ENCODE measurements at regions not wholly inside any gene's neighbourhood (a gene's known extent, or its start where the extent isn't known, plus 50 kb on each side); places are given as distances from the start of the nearest gene placed in this dataset.

- peaks cover 3% of the 10 kb centered on the region for H3K27me3 ChIP-seq (ENCODE audit: insufficient read depth, low read length)
- no peaks in the 10 kb centered on the region for H3K79me2 ChIP-seq (ENCODE audit: insufficient read depth, low read length)
- DNase-seq (ENCODE audit: insufficient read length, low spot score, missing footprints) = peak; percentile 73
- H3K9me3 ChIP-seq (ENCODE audit: low read depth, low read length) = no peaks in the 10 kb centered on the region
- H3K36me3 ChIP-seq (ENCODE audit: insufficient read depth, low read length) = no peaks in the 10 kb centered on the region
- no peaks in the 10 kb centered on the region for H3K4me1 ChIP-seq (ENCODE audit: insufficient read depth, low read length)
- TF ChIP-seq CTCF (IDR thresholded peaks at IDR 0.05; ENCODE audit: extremely low read depth, low read depth, low read length) = no peak
- no peak overlapping the region for H3K4me3 ChIP-seq (ENCODE audit: insufficient read depth, low read length)
- no peaks in the 10 kb centered on the region for H4K20me1 ChIP-seq (ENCODE audit: insufficient read depth, low read length)
- no peak overlapping the region for H2AFZ ChIP-seq (ENCODE audit: low read length)
- no peak overlapping the region for H3K4me2 ChIP-seq (ENCODE audit: insufficient read depth, low read length)
- no peak overlapping the region for H3K27ac ChIP-seq (ENCODE audit: low read depth, low read length)
These were observed 93.1 kb upstream of the SFSWAP start for GRCh38 chr12:131617596-131618302.

GRCh38 chr12:131618303-131618658, 92.6 kb upstream of the SFSWAP start:
- Histone ChIP-seq H3K27me3 (ENCODE audit: insufficient read depth, low read length) (peaks cover 3% of the 10 kb centered on the region), H2AFZ (ENCODE audit: low read length) (no peak overlapping the region), H4K20me1 (ENCODE audit: insufficient read depth, low read length) (no peaks in the 10 kb centered on the region), H3K9me3 (ENCODE audit: low read depth, low read length) (no peaks in the 10 kb centered on the region), H3K36me3 (ENCODE audit: insufficient read depth, low read length) (no peaks in the 10 kb centered on the region), H3K4me1 (ENCODE audit: insufficient read depth, low read length) (no peaks in the 10 kb centered on the region), H3K79me2 (ENCODE audit: insufficient read depth, low read length) (no peaks in the 10 kb centered on the region), H3K4me3 (ENCODE audit: insufficient read depth, low read length) (no peak overlapping the region), H3K27ac (ENCODE audit: low read depth, low read length) (no peak overlapping the region), H3K4me2 (ENCODE audit: insufficient read depth, low read length) (no peak overlapping the region)
- TF ChIP-seq CTCF (IDR thresholded peaks at IDR 0.05; ENCODE audit: extremely low read depth, low read depth, low read length) = no peak
- peak; percentile 55 for DNase-seq (ENCODE audit: insufficient read length, low spot score, missing footprints)

- no peak for TF ChIP-seq CTCF (IDR thresholded peaks at IDR 0.05; ENCODE audit: extremely low read depth, low read depth, low read length)
These were observed 92.2 kb upstream of the SFSWAP start for GRCh38 chr12:131618701-131619100.

GRCh38 chr12:131619106-131619642, 91.7 kb upstream of the SFSWAP start:
- Histone ChIP-seq H3K79me2 (ENCODE audit: insufficient read depth, low read length) (no peaks in the 10 kb centered on the region), H3K4me1 (ENCODE audit: insufficient read depth, low read length) (no peaks in the 10 kb centered on the region), H3K27me3 (ENCODE audit: insufficient read depth, low read length) (no peaks in the 10 kb centered on the region), H3K9me3 (ENCODE audit: low read depth, low read length) (no peaks in the 10 kb centered on the region), H3K4me2 (ENCODE audit: insufficient read depth, low read length) (no peak overlapping the region), H3K36me3 (ENCODE audit: insufficient read depth, low read length) (no peaks in the 10 kb centered on the region), H3K4me3 (ENCODE audit: insufficient read depth, low read length) (no peak overlapping the region), H3K27ac (ENCODE audit: low read depth, low read length) (no peak overlapping the region), H2AFZ (ENCODE audit: low read length) (no peak overlapping the region), H4K20me1 (ENCODE audit: insufficient read depth, low read length) (no peaks in the 10 kb centered on the region)
- TF ChIP-seq CTCF (IDR thresholded peaks at IDR 0.05; ENCODE audit: extremely low read depth, low read depth, low read length) = no peak
- peak; percentile 42 for DNase-seq (ENCODE audit: insufficient read length, low spot score, missing footprints)

More at GRCh38 chr12:131618701-131619100, 92.2 kb upstream of the SFSWAP start:
- no peaks in the 10 kb centered on the region for H3K79me2 ChIP-seq (ENCODE audit: insufficient read depth, low read length)
- H4K20me1 ChIP-seq (ENCODE audit: insufficient read depth, low read length) = no peaks in the 10 kb centered on the region
- H3K4me3 ChIP-seq (ENCODE audit: insufficient read depth, low read length) = no peak overlapping the region
- no peaks in the 10 kb centered on the region for H3K36me3 ChIP-seq (ENCODE audit: insufficient read depth, low read length)
- H3K27ac ChIP-seq (ENCODE audit: low read depth, low read length) = no peak overlapping the region
- H3K4me1 ChIP-seq (ENCODE audit: insufficient read depth, low read length) = no peaks in the 10 kb centered on the region
- no peaks in the 10 kb centered on the region for H3K9me3 ChIP-seq (ENCODE audit: low read depth, low read length)
- H2AFZ ChIP-seq (ENCODE audit: low read length) = no peak overlapping the region
- peaks cover 3% of the 10 kb centered on the region for H3K27me3 ChIP-seq (ENCODE audit: insufficient read depth, low read length)
- no peak overlapping the region for H3K4me2 ChIP-seq (ENCODE audit: insufficient read depth, low read length)
- no peak for DNase-seq (ENCODE audit: insufficient read length, low spot score, missing footprints)

Measured in osteoblast (primary cell).